C4-2B (cell line): ENCODE measurements at regions not wholly inside any gene's neighbourhood (a gene's known extent, or its start where the extent isn't known, plus 50 kb on each side); places are given as distances from the start of the nearest gene placed in this dataset.

Source experiments
- CTCF ChIP-seq: fragments of 450-650 bp; conservative IDR thresholded peaks from 2 replicates; pipeline ENCODE4 v1.5.1; 2017; ENCODE audit warnings: mild to moderate bottlenecking
- ZFX ChIP-seq: fragments of 450-650 bp; IDR thresholded peaks from 2 replicates; pipeline ENCODE4 v1.6.1; 2017

- TF ChIP-seq CTCF: no peak
- no peak for TF ChIP-seq ZFX
Observed at GRCh38 chr3:72634128-72634527, 214.1 kb downstream of the SHQ1 start.
